Liver (tissue), 3 donors: ENCODE measurements at regions not wholly inside any gene's neighbourhood (a gene's known extent, or its start where the extent isn't known, plus 50 kb on each side); places are given as distances from the start of the nearest gene placed in this dataset.

ENCODE experiments used
- REST ChIP-seq: IDR thresholded peaks from 2 replicates; pipeline ENCODE4 v1.6.1; 2016; ENCODE audit warnings: antibody characterized with exemption, mild to moderate bottlenecking
- SP1 ChIP-seq: IDR thresholded peaks from 2 replicates; pipeline ENCODE4 v1.6.1; 2018; ENCODE audit warnings: antibody characterized with exemption, mild to moderate bottlenecking
- YY1 ChIP-seq: IDR thresholded peaks from 2 replicates; pipeline ENCODE4 v1.6.1; 2016; ENCODE audit warnings: antibody characterized with exemption, mild to moderate bottlenecking
- TF ChIP-seq, protein P1 (sequence below): fragments of 150-350 bp; IDR thresholded peaks from 2 replicates; pipeline ENCODE4 v1.5.1; 2017; ENCODE audit warnings: improper control_type of control experiment, low read depth, low read length; ENCODE audit not compliant: missing input control
- donor health status: healthy.
- donor health status: healthy.

GRCh38 chrX:137479386-137479785 is 86.5 kb upstream of the ZIC3 start:
- TF ChIP-seq REST (no peak), YY1 (no peak), SP1 (no peak)
- TF ChIP-seq, protein P1, sequence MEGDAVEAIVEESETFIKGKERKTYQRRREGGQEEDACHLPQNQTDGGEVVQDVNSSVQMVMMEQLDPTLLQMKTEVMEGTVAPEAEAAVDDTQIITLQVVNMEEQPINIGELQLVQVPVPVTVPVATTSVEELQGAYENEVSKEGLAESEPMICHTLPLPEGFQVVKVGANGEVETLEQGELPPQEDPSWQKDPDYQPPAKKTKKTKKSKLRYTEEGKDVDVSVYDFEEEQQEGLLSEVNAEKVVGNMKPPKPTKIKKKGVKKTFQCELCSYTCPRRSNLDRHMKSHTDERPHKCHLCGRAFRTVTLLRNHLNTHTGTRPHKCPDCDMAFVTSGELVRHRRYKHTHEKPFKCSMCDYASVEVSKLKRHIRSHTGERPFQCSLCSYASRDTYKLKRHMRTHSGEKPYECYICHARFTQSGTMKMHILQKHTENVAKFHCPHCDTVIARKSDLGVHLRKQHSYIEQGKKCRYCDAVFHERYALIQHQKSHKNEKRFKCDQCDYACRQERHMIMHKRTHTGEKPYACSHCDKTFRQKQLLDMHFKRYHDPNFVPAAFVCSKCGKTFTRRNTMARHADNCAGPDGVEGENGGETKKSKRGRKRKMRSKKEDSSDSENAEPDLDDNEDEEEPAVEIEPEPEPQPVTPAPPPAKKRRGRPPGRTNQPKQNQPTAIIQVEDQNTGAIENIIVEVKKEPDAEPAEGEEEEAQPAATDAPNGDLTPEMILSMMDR = no peak
